GM23338 (cell line): ENCODE measurements at regions not wholly inside any gene's neighbourhood (a gene's known extent, or its start where the extent isn't known, plus 50 kb on each side); places are given as distances from the start of the nearest gene placed in this dataset.

Experiments used
- ATAC-seq: fragments of 200-7000 bp; cut with Tn5 transposase; 3 replicates; pipeline ENCODE4 v1.9.1; 2020
- DNase-seq: peaks from one replicate; pipeline ENCODE4 v3.0.0-alpha.2; 2015; ENCODE audit warnings: low spot score
- H2AFZ ChIP-seq: fragments of 200-600 bp; sonication (generic); 2 replicates; pipeline ENCODE4 v1.8.0; 2016; ENCODE audit warnings: antibody characterized with exemption, mild to moderate bottlenecking, moderate library complexity
- H3F3A ChIP-seq: fragments of 200-600 bp; sonication (generic); replicated peaks from 2 replicates; pipeline ENCODE4 v1.8.0; 2017; ENCODE audit warnings: antibody characterized with exemption, mixed run types, low read depth
- H3K27ac ChIP-seq: fragments of 200-600 bp; sonication (generic); 2 replicates; pipeline ENCODE4 v1.6.1; 2016; ENCODE audit warnings: low read depth
- H3K27me3 ChIP-seq: fragments of 200-600 bp; sonication (generic); 2 replicates; pipeline ENCODE4 v1.8.0; 2016; ENCODE audit warnings: mild to moderate bottlenecking, mixed run types, moderate library complexity; ENCODE audit not compliant: insufficient read depth
- H3K36me3 ChIP-seq: fragments of 200-600 bp; sonication (generic); 2 replicates; pipeline ENCODE4 v1.8.0; 2016; ENCODE audit warnings: mild to moderate bottlenecking; ENCODE audit not compliant: insufficient read depth
- H3K4me1 ChIP-seq: fragments of 200-600 bp; sonication (generic); 2 replicates; pipeline ENCODE4 v1.8.0; 2016; ENCODE audit warnings: mild to moderate bottlenecking, moderate library complexity; ENCODE audit not compliant: insufficient read depth
- H3K4me2 ChIP-seq: fragments of 200-600 bp; sonication (generic); 2 replicates; pipeline ENCODE4 v1.7.1; 2017; ENCODE audit warnings: mixed run types
- H3K4me3 ChIP-seq: fragments of 200-600 bp; sonication (generic); 2 replicates; pipeline ENCODE4 v1.6.1; 2016; ENCODE audit warnings: mixed run types
- H3K79me2 ChIP-seq: fragments of 200-600 bp; sonication (generic); replicated peaks from 2 replicates; pipeline ENCODE4 v1.8.0; 2017; ENCODE audit warnings: mild to moderate bottlenecking; ENCODE audit not compliant: insufficient read depth
- H3K9me2 ChIP-seq: fragments of 200-600 bp; sonication (generic); 2 replicates; pipeline ENCODE4 v1.8.0; 2017; ENCODE audit not compliant: insufficient read depth
- H4K20me1 ChIP-seq: fragments of 200-600 bp; sonication (generic); replicated peaks from 2 replicates; pipeline ENCODE4 v1.8.0; 2017; ENCODE audit warnings: mild to moderate bottlenecking; ENCODE audit not compliant: insufficient read depth
- H3K27ac Mint-ChIP-seq: 2 replicates; pipeline ENCODE4 v1.8.0; 2020; ENCODE audit warnings: inconsistent platforms, mild to moderate bottlenecking, moderate library complexity, mixed read lengths
- H3K27me3 Mint-ChIP-seq: 3 replicates; pipeline ENCODE4 v1.8.0; 2022; ENCODE audit warnings: low read depth, mild to moderate bottlenecking, moderate library complexity, mixed read lengths, inconsistent platforms; ENCODE audit not compliant: insufficient read depth, poor library complexity
- H3K36me3 Mint-ChIP-seq: 3 replicates; pipeline ENCODE4 v1.8.0; 2021; ENCODE audit warnings: low read depth, mild to moderate bottlenecking, inconsistent platforms, moderate library complexity, mixed read lengths
- H3K4me1 Mint-ChIP-seq: 3 replicates; pipeline ENCODE4 v1.8.0; 2020; ENCODE audit warnings: mild to moderate bottlenecking, inconsistent platforms, mixed read lengths
- H3K4me3 Mint-ChIP-seq: 3 replicates; pipeline ENCODE4 v1.8.0; 2021; ENCODE audit warnings: moderate library complexity, mild to moderate bottlenecking, inconsistent platforms, mixed read lengths
- H3K9me3 Mint-ChIP-seq: 3 replicates; pipeline ENCODE4 v1.8.0; 2020; ENCODE audit warnings: moderate library complexity, mild to moderate bottlenecking, inconsistent platforms, mixed read lengths
- CREB1 ChIP-seq: fragments of 250-450 bp; sonication (Bioruptor Pico); IDR thresholded peaks from 2 replicates; pipeline ENCODE4 v1.5.0; 2020; ENCODE audit warnings: low read depth, mild to moderate bottlenecking, moderate library complexity
- ETS1 ChIP-seq: IDR thresholded peaks from 2 replicates; pipeline ENCODE4 v1.6.1; 2016; ENCODE audit warnings: antibody characterized with exemption
- POLR2AphosphoS5 ChIP-seq: IDR thresholded peaks from 2 replicates; pipeline ENCODE4 v1.6.1; 2016; ENCODE audit warnings: antibody characterized with exemption, low read depth
- ZNF331 ChIP-seq: fragments of 250-450 bp; sonication (Bioruptor Pico); IDR thresholded peaks from 2 replicates; pipeline ENCODE4 v1.5.0; 2020; ENCODE audit warnings: low read depth, mild to moderate bottlenecking, moderate library complexity
- TF ChIP-seq, protein P1 (sequence below): fragments of 250-450 bp; sonication (Bioruptor Pico); IDR thresholded peaks from 2 replicates; pipeline ENCODE4 v1.5.0; 2020; ENCODE audit warnings: mild to moderate bottlenecking, moderate library complexity
- TF ChIP-seq, protein P2 (sequence below), 2 experiments: fragments of 200-600 bp in 1 of 2; sonication (generic) in 1 of 2; conservative IDR thresholded peaks; 2 replicates each; pipeline versions ENCODE4 v1.5.1 to v1.6.1; 2016 to 2017; ENCODE audit warnings: antibody characterized with exemption in 2 of 2, low read depth in 2 of 2, mild to moderate bottlenecking in 2 of 2, moderate library complexity in 1 of 2

DNA sequence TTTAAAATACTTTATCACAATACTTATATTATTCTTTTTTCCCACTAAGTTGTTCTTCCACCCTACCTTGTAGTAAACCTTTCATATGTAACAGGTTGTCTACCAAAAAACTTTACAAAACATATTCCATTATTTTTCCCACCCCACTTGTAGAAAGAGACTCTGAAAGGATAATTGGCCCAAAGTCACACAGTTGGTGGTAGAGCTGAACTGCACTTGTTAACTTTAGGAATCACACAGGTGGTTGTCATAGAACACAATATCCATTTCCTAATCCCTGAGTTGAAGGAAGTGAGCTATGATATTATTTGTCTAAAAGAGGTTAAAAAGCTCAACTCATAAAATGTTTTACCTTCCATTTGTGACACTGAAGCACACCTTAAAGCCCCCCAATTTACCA is 188.8 kb upstream of the FOXP2 start:
- Mint-ChIP-seq H3K4me3 (no peak overlapping the region), H3K4me1 (no peaks in the 10 kb centered on the region), H3K27me3 (no peaks in the 10 kb centered on the region), H3K27ac (no peak overlapping the region), H3K36me3 (no peaks in the 10 kb centered on the region), H3K9me3 (no peaks in the 10 kb centered on the region)
- Histone ChIP-seq H3F3A (no peaks in the 10 kb centered on the region), H3K9me2 (no peaks in the 10 kb centered on the region), H3K79me2 (no peaks in the 10 kb centered on the region), H4K20me1 (no peaks in the 10 kb centered on the region), H3K4me1 (no peaks in the 10 kb centered on the region), H3K4me3 (no peak overlapping the region), H3K27me3 (no peaks in the 10 kb centered on the region), H3K36me3 (no peaks in the 10 kb centered on the region), H2AFZ (no peak overlapping the region), H3K27ac (no peak overlapping the region), H3K4me2 (no peak overlapping the region)
- ATAC-seq = no peak
- DNase-seq = no peak
- TF ChIP-seq CREB1 = no peak
- TF ChIP-seq, protein P1, sequence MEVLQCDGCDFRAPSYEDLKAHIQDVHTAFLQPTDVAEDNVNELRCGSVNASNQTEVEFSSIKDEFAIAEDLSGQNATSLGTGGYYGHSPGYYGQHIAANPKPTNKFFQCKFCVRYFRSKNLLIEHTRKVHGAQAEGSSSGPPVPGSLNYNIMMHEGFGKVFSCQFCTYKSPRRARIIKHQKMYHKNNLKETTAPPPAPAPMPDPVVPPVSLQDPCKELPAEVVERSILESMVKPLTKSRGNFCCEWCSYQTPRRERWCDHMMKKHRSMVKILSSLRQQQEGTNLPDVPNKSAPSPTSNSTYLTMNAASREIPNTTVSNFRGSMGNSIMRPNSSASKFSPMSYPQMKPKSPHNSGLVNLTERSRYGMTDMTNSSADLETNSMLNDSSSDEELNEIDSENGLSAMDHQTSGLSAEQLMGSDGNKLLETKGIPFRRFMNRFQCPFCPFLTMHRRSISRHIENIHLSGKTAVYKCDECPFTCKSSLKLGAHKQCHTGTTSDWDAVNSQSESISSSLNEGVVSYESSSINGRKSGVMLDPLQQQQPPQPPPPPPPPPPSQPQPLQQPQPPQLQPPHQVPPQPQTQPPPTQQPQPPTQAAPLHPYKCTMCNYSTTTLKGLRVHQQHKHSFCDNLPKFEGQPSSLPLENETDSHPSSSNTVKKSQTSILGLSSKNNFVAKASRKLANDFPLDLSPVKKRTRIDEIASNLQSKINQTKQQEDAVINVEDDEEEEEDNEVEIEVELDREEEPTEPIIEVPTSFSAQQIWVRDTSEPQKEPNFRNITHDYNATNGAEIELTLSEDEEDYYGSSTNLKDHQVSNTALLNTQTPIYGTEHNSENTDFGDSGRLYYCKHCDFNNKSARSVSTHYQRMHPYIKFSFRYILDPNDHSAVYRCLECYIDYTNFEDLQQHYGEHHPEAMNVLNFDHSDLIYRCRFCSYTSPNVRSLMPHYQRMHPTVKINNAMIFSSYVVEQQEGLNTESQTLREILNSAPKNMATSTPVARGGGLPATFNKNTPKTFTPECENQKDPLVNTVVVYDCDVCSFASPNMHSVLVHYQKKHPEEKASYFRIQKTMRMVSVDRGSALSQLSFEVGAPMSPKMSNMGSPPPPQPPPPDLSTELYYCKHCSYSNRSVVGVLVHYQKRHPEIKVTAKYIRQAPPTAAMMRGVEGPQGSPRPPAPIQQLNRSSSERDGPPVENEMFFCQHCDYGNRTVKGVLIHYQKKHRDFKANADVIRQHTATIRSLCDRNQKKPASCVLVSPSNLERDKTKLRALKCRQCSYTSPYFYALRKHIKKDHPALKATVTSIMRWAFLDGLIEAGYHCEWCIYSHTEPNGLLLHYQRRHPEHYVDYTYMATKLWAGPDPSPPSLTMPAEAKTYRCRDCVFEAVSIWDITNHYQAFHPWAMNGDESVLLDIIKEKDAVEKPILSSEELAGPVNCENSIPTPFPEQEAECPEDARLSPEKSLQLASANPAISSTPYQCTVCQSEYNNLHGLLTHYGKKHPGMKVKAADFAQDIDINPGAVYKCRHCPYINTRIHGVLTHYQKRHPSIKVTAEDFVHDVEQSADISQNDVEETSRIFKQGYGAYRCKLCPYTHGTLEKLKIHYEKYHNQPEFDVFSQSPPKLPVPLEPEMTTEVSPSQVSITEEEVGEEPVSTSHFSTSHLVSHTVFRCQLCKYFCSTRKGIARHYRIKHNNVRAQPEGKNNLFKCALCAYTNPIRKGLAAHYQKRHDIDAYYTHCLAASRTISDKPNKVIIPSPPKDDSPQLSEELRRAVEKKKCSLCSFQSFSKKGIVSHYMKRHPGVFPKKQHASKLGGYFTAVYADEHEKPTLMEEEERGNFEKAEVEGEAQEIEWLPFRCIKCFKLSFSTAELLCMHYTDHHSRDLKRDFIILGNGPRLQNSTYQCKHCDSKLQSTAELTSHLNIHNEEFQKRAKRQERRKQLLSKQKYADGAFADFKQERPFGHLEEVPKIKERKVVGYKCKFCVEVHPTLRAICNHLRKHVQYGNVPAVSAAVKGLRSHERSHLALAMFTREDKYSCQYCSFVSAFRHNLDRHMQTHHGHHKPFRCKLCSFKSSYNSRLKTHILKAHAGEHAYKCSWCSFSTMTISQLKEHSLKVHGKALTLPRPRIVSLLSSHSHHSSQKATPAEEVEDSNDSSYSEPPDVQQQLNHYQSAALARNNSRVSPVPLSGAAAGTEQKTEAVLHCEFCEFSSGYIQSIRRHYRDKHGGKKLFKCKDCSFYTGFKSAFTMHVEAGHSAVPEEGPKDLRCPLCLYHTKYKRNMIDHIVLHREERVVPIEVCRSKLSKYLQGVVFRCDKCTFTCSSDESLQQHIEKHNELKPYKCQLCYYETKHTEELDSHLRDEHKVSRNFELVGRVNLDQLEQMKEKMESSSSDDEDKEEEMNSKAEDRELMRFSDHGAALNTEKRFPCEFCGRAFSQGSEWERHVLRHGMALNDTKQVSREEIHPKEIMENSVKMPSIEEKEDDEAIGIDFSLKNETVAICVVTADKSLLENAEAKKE = no peak
- TF ChIP-seq, protein P2, sequence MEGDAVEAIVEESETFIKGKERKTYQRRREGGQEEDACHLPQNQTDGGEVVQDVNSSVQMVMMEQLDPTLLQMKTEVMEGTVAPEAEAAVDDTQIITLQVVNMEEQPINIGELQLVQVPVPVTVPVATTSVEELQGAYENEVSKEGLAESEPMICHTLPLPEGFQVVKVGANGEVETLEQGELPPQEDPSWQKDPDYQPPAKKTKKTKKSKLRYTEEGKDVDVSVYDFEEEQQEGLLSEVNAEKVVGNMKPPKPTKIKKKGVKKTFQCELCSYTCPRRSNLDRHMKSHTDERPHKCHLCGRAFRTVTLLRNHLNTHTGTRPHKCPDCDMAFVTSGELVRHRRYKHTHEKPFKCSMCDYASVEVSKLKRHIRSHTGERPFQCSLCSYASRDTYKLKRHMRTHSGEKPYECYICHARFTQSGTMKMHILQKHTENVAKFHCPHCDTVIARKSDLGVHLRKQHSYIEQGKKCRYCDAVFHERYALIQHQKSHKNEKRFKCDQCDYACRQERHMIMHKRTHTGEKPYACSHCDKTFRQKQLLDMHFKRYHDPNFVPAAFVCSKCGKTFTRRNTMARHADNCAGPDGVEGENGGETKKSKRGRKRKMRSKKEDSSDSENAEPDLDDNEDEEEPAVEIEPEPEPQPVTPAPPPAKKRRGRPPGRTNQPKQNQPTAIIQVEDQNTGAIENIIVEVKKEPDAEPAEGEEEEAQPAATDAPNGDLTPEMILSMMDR (conservative IDR thresholded peaks at IDR 0.05; ENCODE audit: low read depth in 2 of 2) = no peak
- no peak for TF ChIP-seq POLR2AphosphoS5
- TF ChIP-seq ZNF331 = no peak
- no peak for TF ChIP-seq ETS1
